Calu3 (cell line): ENCODE measurements at regions not wholly inside any gene's neighbourhood (a gene's known extent, or its start where the extent isn't known, plus 50 kb on each side); places are given as distances from the start of the nearest gene placed in this dataset.

Source experiments
- BruUV-seq: library from RNA; stranded (reverse); fragments of 400-500 nt; replicated peaks from 2 replicates; lab custom pipeline; 2021; lab: Mats Ljungman, UMichigan
- CTCF ChIA-PET: fragments of 300-600 bp; sonication (Branson Sonifier 250); formaldehyde crosslinking; loops from one replicate; lab custom pipeline; 2022; ENCODE audit warnings: antibody characterized with exemption; lab: Charles Lee
- DNase-seq: peaks from one replicate; pipeline ENCODE4 v3.0.0; 2022
- H3K27ac Mint-ChIP-seq: one replicate; pipeline ENCODE4 v1.8.0; 2022; ENCODE audit warnings: mixed read lengths; ENCODE audit not compliant: unreplicated experiment
- H3K27me3 Mint-ChIP-seq: one replicate; pipeline ENCODE4 v1.8.0; 2022; ENCODE audit warnings: mixed read lengths; ENCODE audit not compliant: unreplicated experiment
- H3K36me3 Mint-ChIP-seq: one replicate; pipeline ENCODE4 v1.8.0; 2022; ENCODE audit warnings: mild to moderate bottlenecking, moderate library complexity, mixed read lengths; ENCODE audit not compliant: insufficient read depth, unreplicated experiment
- H3K4me1 Mint-ChIP-seq: one replicate; pipeline ENCODE4 v1.8.0; 2022; ENCODE audit warnings: mild to moderate bottlenecking, low read depth, mixed read lengths; ENCODE audit not compliant: unreplicated experiment
- H3K4me3 Mint-ChIP-seq: one replicate; pipeline ENCODE4 v1.8.0; 2022; ENCODE audit warnings: mild to moderate bottlenecking, low read depth, moderate library complexity, mixed read lengths; ENCODE audit not compliant: unreplicated experiment
- H3K9me3 Mint-ChIP-seq: one replicate; pipeline ENCODE4 v1.8.0; 2022; ENCODE audit warnings: low read depth, mixed read lengths; ENCODE audit not compliant: unreplicated experiment
- intact Hi-C: fragments of 100-400 bp; cut with micrococcal nuclease; formaldehyde crosslinking; loops from one replicate; pipeline ENCODE4 v1.10.0; 2022; ENCODE audit not compliant: unreplicated experiment
- TF ChIP-seq, protein P1 (sequence below): fragments of 200-600 bp; IDR thresholded peaks from one replicate; pipeline ENCODE4 v1.8.0; 2022; ENCODE audit warnings: antibody characterized with exemption; ENCODE audit not compliant: unreplicated experiment

DNA sequence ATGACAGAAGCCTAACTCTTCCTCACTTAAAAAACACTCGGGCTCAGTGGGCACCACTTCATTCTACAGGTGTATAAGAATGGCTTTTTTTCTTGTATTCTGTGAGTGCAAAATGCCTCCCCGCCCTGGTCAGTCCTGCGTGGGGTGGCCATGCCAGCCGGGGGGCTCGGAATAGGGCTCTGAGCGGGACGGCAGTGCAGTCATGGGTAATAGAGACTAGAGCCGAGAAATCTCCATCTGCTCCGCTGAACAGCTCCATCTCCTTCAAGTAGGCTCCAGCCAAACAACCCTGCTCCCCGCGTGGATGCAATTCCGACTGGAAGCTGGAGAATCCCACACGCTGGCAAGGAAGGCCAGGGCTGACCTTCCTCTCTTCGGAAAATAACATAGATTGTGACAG is 317.0 kb upstream of the IRX4 start:
- no peaks in the 10 kb centered on the region for H3K4me1 Mint-ChIP-seq
- no TSS peak for BruUV-seq
- intact Hi-C loops: no loop called here
- CTCF ChIA-PET: no interaction called here
- peaks cover 11% of the 10 kb centered on the region for H3K9me3 Mint-ChIP-seq
- H3K27me3 Mint-ChIP-seq: no peaks in the 10 kb centered on the region
- no peak for DNase-seq
- no peak overlapping the region for H3K27ac Mint-ChIP-seq
- TF ChIP-seq, protein P1, sequence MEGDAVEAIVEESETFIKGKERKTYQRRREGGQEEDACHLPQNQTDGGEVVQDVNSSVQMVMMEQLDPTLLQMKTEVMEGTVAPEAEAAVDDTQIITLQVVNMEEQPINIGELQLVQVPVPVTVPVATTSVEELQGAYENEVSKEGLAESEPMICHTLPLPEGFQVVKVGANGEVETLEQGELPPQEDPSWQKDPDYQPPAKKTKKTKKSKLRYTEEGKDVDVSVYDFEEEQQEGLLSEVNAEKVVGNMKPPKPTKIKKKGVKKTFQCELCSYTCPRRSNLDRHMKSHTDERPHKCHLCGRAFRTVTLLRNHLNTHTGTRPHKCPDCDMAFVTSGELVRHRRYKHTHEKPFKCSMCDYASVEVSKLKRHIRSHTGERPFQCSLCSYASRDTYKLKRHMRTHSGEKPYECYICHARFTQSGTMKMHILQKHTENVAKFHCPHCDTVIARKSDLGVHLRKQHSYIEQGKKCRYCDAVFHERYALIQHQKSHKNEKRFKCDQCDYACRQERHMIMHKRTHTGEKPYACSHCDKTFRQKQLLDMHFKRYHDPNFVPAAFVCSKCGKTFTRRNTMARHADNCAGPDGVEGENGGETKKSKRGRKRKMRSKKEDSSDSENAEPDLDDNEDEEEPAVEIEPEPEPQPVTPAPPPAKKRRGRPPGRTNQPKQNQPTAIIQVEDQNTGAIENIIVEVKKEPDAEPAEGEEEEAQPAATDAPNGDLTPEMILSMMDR: no peak
- no peaks in the 10 kb centered on the region for H3K36me3 Mint-ChIP-seq
- no peak overlapping the region for H3K4me3 Mint-ChIP-seq

DNA sequence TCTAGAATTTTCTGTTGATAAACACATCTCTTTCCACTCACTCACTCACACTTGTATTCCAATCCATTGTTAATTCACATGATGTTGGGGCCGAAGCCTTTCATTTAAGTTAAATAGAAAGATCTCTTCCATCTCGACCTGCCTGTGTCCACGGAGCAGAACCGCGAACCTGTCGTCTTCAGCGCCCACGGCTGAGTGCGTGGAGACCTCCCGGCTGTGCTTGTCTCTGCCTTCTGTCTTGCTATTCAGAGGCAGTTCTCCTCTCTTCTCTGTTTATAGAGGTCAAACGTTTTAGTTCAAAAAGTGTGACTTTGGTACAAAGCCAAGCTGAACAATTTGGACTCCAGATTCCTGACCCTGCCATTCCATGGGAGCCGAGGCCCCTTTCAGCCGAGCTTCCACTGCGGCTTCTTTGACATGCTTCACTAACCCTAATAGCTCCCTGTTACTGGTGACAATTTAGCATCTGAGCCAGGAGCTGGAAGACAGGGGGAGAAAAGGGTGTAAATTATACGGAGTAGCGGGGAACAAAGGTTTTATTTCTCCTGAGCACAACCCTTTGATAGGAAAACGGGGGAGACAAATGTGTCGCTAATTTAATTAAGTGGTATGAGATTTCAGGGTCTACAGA is 314.4 kb upstream of the IRX4 start:
- BruUV-seq: no TSS peak
- H3K9me3 Mint-ChIP-seq: peaks cover 4% of the 10 kb centered on the region
- H3K27ac Mint-ChIP-seq: no peak overlapping the region
- no peak for DNase-seq
- TF ChIP-seq, protein P1: no peak
- intact Hi-C loops: no loop called here
- CTCF ChIA-PET: no interaction called here
- H3K4me3 Mint-ChIP-seq: no peak overlapping the region
- H3K36me3 Mint-ChIP-seq: no peaks in the 10 kb centered on the region
- H3K4me1 Mint-ChIP-seq: no peaks in the 10 kb centered on the region
- no peaks in the 10 kb centered on the region for H3K27me3 Mint-ChIP-seq

DNA sequence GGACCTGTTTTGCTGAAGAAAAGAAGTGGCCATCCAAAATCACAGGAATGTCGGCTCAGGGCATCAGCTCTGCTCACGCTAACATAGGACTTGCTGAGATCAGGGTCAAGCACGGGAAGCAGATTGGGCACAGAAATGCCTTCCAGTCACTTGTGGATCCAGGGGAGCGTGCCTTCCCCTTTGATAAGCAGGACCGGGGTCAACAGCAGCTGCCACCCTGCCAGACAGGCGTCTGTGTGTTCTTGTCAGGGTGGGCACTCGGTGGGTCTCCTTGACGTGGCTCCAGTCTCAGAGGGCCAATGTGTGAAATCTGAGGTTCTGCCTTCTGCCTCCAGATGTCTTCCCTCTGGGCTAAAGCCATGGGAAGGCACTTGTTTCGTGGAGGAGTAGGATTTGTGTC is 313.7 kb upstream of the IRX4 start:
- Mint-ChIP-seq H3K27me3 (no peaks in the 10 kb centered on the region), H3K4me1 (no peaks in the 10 kb centered on the region), H3K36me3 (no peaks in the 10 kb centered on the region), H3K9me3 (peaks cover 4% of the 10 kb centered on the region), H3K27ac (no peak overlapping the region), H3K4me3 (no peak overlapping the region)
- CTCF ChIA-PET: no interaction called here
- BruUV-seq: no TSS peak
- TF ChIP-seq, protein P1: no peak
- intact Hi-C loops: no loop called here
- DNase-seq: no peak

GRCh38 chr5:2194949-2195348 is 312.2 kb upstream of the IRX4 start:
- Mint-ChIP-seq H3K4me3 (no peak overlapping the region), H3K4me1 (no peaks in the 10 kb centered on the region), H3K9me3 (peaks cover 4% of the 10 kb centered on the region), H3K27me3 (no peaks in the 10 kb centered on the region), H3K27ac (no peak overlapping the region), H3K36me3 (no peaks in the 10 kb centered on the region)
- BruUV-seq: no TSS peak
- no peak for DNase-seq
- TF ChIP-seq, protein P1: no peak
- CTCF ChIA-PET: no interaction called here
- intact Hi-C loops: no loop called here
